HL-60 (cell line): ENCODE measurements at regions not wholly inside any gene's neighbourhood (a gene's known extent, or its start where the extent isn't known, plus 50 kb on each side); places are given as distances from the start of the nearest gene placed in this dataset.

ENCODE experiments used
- DNase-seq, 2 experiments: peaks; one replicate each; pipeline ENCODE4 v3.0.0-alpha.2; 2010 to 2020; ENCODE audit warnings: low read depth in 1 of 2, low spot score in 1 of 2
- H3K27ac ChIP-seq: fragments of 250-450 bp; sonication (Bioruptor Pico); replicated peaks from 2 replicates; pipeline ENCODE4 v1.5.1; 2020; ENCODE audit warnings: mild to moderate bottlenecking, moderate library complexity
- H3K27me3 ChIP-seq: fragments of 250-450 bp; sonication (Bioruptor Pico); 2 replicates; pipeline ENCODE4 v1.5.1; 2021; ENCODE audit warnings: mild to moderate bottlenecking, moderate library complexity; ENCODE audit not compliant: insufficient read depth, poor library complexity, severe bottlenecking
- H3K4me3 ChIP-seq: replicated peaks from 2 replicates; pipeline ENCODE4 v1.5.1; 2011; ENCODE audit warnings: mild to moderate bottlenecking, control low read depth, low read length; ENCODE audit not compliant: insufficient read depth
- CTCF ChIP-seq: IDR thresholded peaks from one replicate; pipeline ENCODE4 v1.5.1; 2011; ENCODE audit warnings: low read length, control low read depth, inconsistent platforms; ENCODE audit not compliant: insufficient read depth
- GABPA ChIP-seq: IDR thresholded peaks from 2 replicates; pipeline ENCODE4 v1.6.1; 2012; ENCODE audit warnings: low read depth
- POLR2AphosphoS5 ChIP-seq: IDR thresholded peaks from 2 replicates; pipeline ENCODE4 v1.6.1; 2012; ENCODE audit warnings: low read depth
- REST ChIP-seq: IDR thresholded peaks from 2 replicates; pipeline ENCODE4 v1.6.1; 2012; ENCODE audit warnings: low read depth; ENCODE audit not compliant: insufficient replicate concordance
- SPI1 ChIP-seq: IDR thresholded peaks from 2 replicates; pipeline ENCODE4 v1.6.1; 2012; ENCODE audit warnings: low read depth, mild to moderate bottlenecking, borderline replicate concordance

- Histone ChIP-seq H3K4me3 (no peak overlapping the region), H3K27me3 (no peaks in the 10 kb centered on the region), H3K27ac (peak overlapping the region; percentile 72)
- DNase-seq, result no peak
- TF ChIP-seq REST, result no peak
- no peak for TF ChIP-seq CTCF
- TF ChIP-seq POLR2AphosphoS5, result no peak
- no peak for TF ChIP-seq GABPA
Measured at GRCh38 chr15:39333896-39334295, 247.0 kb upstream of the THBS1 start.

- Histone ChIP-seq H3K4me3 (no peak overlapping the region), H3K27me3 (no peaks in the 10 kb centered on the region), H3K27ac (no peak overlapping the region)
- no peak for DNase-seq
- TF ChIP-seq POLR2AphosphoS5, result no peak
- no peak for TF ChIP-seq CTCF
- no peak for TF ChIP-seq SPI1
- TF ChIP-seq GABPA, result no peak
- TF ChIP-seq REST, result no peak
Measured at GRCh38 chr15:39336926-39337325, 244.0 kb upstream of the THBS1 start.

- Histone ChIP-seq H3K4me3 (no peak overlapping the region), H3K27ac (no peak overlapping the region), H3K27me3 (no peaks in the 10 kb centered on the region)
- no peak for TF ChIP-seq GABPA
- no peak for TF ChIP-seq CTCF
- TF ChIP-seq POLR2AphosphoS5, result no peak
- TF ChIP-seq REST, result no peak
- TF ChIP-seq SPI1, result no peak
- no peak for DNase-seq
Measured at GRCh38 chr15:39338251-39338650, 242.6 kb upstream of the THBS1 start.
